Suppressor macrophage (primary cell): ENCODE measurements at regions not wholly inside any gene's neighbourhood (a gene's known extent, or its start where the extent isn't known, plus 50 kb on each side); places are given as distances from the start of the nearest gene placed in this dataset.

Experiments
- DNase-seq, 4 experiments: peaks; one replicate each; pipeline ENCODE4 v3.0.0-alpha.2; 2020 to 2022

DNA sequence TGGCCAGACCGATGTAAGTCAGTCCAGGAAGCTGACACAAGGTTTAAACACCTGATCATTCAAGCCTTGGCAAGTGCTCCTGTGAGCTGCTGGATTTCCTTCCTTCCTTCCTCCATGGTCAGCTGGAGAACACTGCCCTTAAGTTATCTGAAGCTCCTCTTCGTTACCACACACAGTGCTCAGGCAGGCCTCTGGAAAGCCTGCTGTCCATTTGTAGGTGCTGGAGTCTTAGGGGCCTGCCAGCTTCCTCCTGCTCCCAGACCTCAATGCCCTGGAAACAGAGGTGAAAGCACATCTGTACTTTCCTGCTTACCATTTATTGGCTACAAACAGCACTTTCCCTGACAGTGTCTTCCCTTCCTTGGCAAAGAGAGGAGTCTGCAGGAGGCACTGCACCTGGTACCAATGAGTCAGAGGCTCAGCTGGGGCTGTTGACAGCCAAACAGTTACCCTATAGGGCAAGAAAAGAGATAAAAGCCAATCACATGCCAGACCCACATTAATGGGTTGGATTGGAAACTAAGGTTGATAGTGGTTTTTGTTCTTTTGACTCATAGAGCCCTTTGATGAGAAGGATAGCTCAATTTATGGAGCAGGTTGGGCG, 72.6 kb upstream of the PUM3 start:
- no peak for DNase-seq

DNA sequence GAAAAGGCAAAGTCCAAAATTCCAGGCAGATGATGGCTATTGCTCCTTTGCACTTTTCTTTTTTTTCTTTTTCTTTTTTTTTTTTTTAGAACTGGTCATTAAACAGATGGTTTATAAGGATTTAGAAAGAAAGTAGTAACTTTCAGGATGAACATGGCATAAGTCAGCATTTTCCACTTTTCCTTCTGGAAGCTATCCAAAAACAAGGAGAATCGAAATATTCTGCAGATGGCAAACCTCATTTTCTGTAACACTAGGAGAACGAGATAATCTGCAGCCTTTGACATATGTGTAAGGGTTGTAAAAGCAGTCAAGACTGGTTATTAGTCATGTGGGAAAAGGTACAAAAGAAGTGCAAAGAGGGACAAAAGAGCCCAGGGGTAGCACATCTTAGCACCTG, 69.1 kb upstream of the PUM3 start:
- DNase-seq: no peak

DNA sequence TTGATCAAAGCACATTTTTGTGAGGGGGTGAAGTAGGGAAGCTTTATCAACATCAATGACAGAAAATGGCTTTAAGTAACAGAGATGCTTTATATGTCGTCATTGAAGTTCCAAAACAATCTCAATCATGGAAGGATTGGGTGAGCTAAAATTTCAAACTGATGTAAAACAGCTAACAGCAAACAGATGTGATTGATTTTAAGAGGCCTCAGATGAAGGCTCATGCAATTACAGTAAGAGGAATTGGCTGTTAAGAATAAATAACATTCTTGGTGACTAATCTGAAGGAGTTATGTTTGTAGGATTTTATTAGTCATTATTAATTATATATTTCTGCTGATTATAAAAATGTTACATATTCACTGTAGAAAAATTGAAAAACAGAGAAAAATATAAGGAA, 63.5 kb upstream of the PUM3 start:
- no peak for DNase-seq

DNA sequence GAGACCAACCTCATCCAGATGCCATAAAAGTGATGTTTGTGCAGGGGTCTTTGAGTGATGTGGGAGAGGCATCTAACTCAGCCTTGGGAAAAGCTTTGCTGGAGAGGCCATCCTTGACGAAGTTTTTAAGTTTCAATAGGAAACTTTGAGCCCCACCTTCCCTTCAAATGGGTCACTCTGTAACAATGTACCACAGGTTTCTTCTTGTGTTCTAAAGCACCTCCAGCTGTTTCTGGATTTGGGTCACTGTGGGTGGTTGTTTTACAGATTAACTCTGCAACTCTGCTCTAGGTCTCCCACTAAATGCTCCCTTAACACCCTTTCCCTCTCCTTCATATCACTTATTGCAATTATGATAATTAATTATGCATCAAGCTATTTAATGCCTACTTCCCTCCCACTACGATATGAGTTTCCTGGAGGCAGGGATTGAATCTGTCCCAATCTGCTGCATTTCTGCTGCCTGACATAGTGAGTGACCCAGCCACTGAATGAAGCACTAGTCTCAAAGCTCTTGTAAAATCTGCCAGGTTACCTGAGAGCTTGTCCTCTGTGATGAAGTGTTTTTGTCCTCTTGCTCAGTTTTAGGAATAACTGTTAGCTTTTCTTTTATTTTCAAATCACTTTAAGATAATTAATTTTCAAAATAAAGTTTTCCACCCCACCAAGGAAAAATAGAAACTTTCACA, 60.5 kb upstream of the PUM3 start:
- no peak for DNase-seq
